ENCODE measurements at regions not wholly inside any gene's neighbourhood (a gene's known extent, or its start where the extent isn't known, plus 50 kb on each side); places are given as distances from the start of the nearest gene placed in this dataset.
A peak's percentile ranks its signal among the peaks of the same experiment; 100 is the strongest.

- no peak for TF ChIP-seq ETS1 (IDR thresholded peaks at IDR 0.05)
- no peak for TF ChIP-seq POLR2AphosphoS5 (IDR thresholded peaks at IDR 0.05; ENCODE audit: low read depth)
- TF ChIP-seq NANOG (IDR thresholded peaks at IDR 0.05; ENCODE audit: borderline replicate concordance): no peak
- no peak for TF ChIP-seq EZH2phosphoT487 (IDR thresholded peaks at IDR 0.05; ENCODE audit: unreplicated experiment)
- TF ChIP-seq CREB1 (CRISPR knock-in tag; IDR thresholded peaks at IDR 0.05; ENCODE audit: low read depth): no peak
- no peak for TF ChIP-seq CTCF (conservative IDR thresholded peaks at IDR 0.05; ENCODE audit: low read depth in 2 of 2)
- no peak for TF ChIP-seq EZH2 (IDR thresholded peaks at IDR 0.05; ENCODE audit: low read depth, unreplicated experiment)
Measured at GRCh38 chr9:96141666-96142065, 160.3 kb downstream of the HSD17B3 start (continued).

GRCh38 chr9:96141128-96141474, 160.9 kb downstream of the HSD17B3 start:
- Mint-ChIP-seq H3K9me3 (no peaks in the 10 kb centered on the region), H3K36me3 (ENCODE audit: low read depth) (no peaks in the 10 kb centered on the region), H3K4me3 (no peak overlapping the region), H3K27me3 (ENCODE audit: insufficient read depth, low read depth, poor library complexity) (peaks cover 6% of the 10 kb centered on the region), H3K4me1 (peaks cover 31% of the 10 kb centered on the region), H3K27ac (no peak overlapping the region)
- Histone ChIP-seq H3K9me2 (ENCODE audit: insufficient read depth) (no peaks in the 10 kb centered on the region), H3K4me3 (no peak overlapping the region), H3F3A (replicated peaks; ENCODE audit: low read depth) (no peaks in the 10 kb centered on the region), H2AFZ (peak overlapping the region; percentile 86), H3K36me3 (ENCODE audit: insufficient read depth) (no peaks in the 10 kb centered on the region), H3K4me1 (ENCODE audit: insufficient read depth) (peaks cover 34% of the 10 kb centered on the region), H3K79me2 (replicated peaks; ENCODE audit: insufficient read depth) (no peaks in the 10 kb centered on the region), H3K27me3 (ENCODE audit: insufficient read depth) (no peaks in the 10 kb centered on the region), H4K20me1 (replicated peaks; ENCODE audit: insufficient read depth) (no peaks in the 10 kb centered on the region), H3K4me2 (peak overlapping the region; percentile 5), H3K27ac (ENCODE audit: low read depth) (no peak overlapping the region)
- TF ChIP-seq ZNF114 (CRISPR knock-in tag; IDR thresholded peaks at IDR 0.05) (no peak), ZNF462 (CRISPR knock-in tag; IDR thresholded peaks at IDR 0.05) (no peak), REST (IDR thresholded peaks at IDR 0.05; ENCODE audit: unreplicated experiment) (no peak), CTCF (conservative IDR thresholded peaks at IDR 0.05; ENCODE audit: low read depth in 2 of 2) (no peak), NANOG (IDR thresholded peaks at IDR 0.05; ENCODE audit: borderline replicate concordance) (no peak), CREB1 (CRISPR knock-in tag; IDR thresholded peaks at IDR 0.05; ENCODE audit: low read depth) (no peak), JUNB (IDR thresholded peaks at IDR 0.05; ENCODE audit: unreplicated experiment) (no peak)
- no peak for DNase-seq (ENCODE audit: low spot score)
- no peak for ATAC-seq
